ENCODE measurements at regions not wholly inside any gene's neighbourhood (a gene's known extent, or its start where the extent isn't known, plus 50 kb on each side); places are given as distances from the start of the nearest gene placed in this dataset.

DNA sequence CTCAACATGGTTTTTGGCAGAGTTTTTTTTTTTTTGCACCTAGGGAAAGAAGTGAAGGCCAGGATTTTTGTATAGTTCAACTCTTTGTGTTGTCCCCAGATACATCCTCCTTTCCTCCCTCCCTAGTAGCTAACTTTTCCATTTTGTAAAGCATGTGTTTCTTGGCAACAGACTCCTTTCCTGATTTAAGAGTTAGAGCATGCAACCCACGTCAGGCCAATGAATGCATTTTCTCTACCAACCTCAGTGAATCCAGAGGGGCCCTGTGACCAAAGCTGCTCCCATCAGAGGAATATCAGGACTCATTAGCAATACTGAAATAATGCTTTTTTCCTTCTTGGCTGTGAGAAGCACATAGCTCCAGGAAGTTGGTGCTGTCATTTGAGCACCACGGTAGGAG lies 287.2 kb downstream of the LMO4 start:
- H3K4me3 ChIP-seq (ENCODE audit: low read length in 2 of 2): no peak overlapping the region
- no peak overlapping the region for H2BK15ac ChIP-seq (ENCODE audit: low read length)
- no peaks in the 10 kb centered on the region for H3K27me3 ChIP-seq (ENCODE audit: control insufficient read depth in 3 of 3, insufficient read depth in 3 of 3, low read depth in 1 of 3, low read length in 3 of 3)
- H2AFZ ChIP-seq (ENCODE audit: low read length): no peak overlapping the region
- no peak overlapping the region for H2BK5ac ChIP-seq (ENCODE audit: low read length)
- no peaks in the 10 kb centered on the region for H3K36me3 ChIP-seq (replicated peaks in 1 of 2; ENCODE audit: control insufficient read depth in 2 of 2, insufficient read depth in 2 of 2, low read length in 2 of 2)
- WGBS, 2 donors (ENCODE audit: extremely low coverage in 2 of 2, insufficient read length in 2 of 2, insufficient replicate concordance in 1 of 2): no CpG with 5 or more reads among the region's 2 CpGs
- no peak for DNase-seq (ENCODE audit: low spot score)
- H3K9ac ChIP-seq (ENCODE audit: low read depth, low read length, poor library complexity): no peak overlapping the region
- H3K14ac ChIP-seq (ENCODE audit: low read length): no peak overlapping the region
- no peaks in the 10 kb centered on the region for H3K4me1 ChIP-seq (ENCODE audit: control insufficient read depth in 2 of 2, insufficient read depth in 1 of 2, low read depth in 1 of 2, low read length in 2 of 2)
- no peak overlapping the region for H4K91ac ChIP-seq (ENCODE audit: low read depth, low read length, poor library complexity)
- H2BK120ac ChIP-seq (ENCODE audit: low read depth, low read length): no peak overlapping the region
- no peaks in the 10 kb centered on the region for H3K79me1 ChIP-seq (ENCODE audit: low read depth, low read length)
- H3K18ac ChIP-seq (ENCODE audit: low read length): no peak overlapping the region
- H2BK12ac ChIP-seq (ENCODE audit: low read length): no peak overlapping the region
- H3K23ac ChIP-seq (ENCODE audit: low read depth, low read length, poor library complexity): no peak overlapping the region
- no peak overlapping the region for H2AK5ac ChIP-seq (ENCODE audit: low read depth, low read length)
- H4K8ac ChIP-seq (ENCODE audit: low read depth, low read length): no peak overlapping the region
- H3K4me2 ChIP-seq (ENCODE audit: insufficient read depth, low read length, poor library complexity, severe bottlenecking): no peak overlapping the region
- H3K9me3 ChIP-seq (replicated peaks in 1 of 2; ENCODE audit: control insufficient read depth in 2 of 2, insufficient read depth in 1 of 2, low read depth in 1 of 2, low read length in 2 of 2): peaks cover 0 to 2% of the 10 kb centered on the region in 2 donors
- no peak overlapping the region for H3K27ac ChIP-seq (replicated peaks; ENCODE audit: low read length)
- no peak overlapping the region for H3K4ac ChIP-seq (ENCODE audit: low read length)

DNA sequence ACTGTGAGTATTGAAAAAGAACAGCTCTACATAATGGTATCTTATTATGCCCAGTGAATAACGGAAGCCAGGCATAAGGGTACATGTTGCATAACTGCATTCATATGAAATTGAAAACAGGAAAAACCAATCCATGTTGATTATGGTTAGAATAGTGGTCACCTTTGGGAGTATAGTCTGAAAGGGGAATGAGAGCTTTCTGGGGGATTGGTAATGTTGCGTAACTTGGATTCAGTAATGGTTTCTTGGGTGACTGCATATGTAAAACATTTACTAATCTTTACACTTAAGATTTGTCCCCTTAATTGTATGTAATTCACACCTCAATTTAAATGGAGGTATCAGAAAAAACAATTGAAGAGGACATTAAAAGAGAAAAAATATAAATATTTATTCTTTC lies 292.1 kb downstream of the LMO4 start:
- H2BK15ac ChIP-seq (ENCODE audit: low read length): no peak overlapping the region

DNA sequence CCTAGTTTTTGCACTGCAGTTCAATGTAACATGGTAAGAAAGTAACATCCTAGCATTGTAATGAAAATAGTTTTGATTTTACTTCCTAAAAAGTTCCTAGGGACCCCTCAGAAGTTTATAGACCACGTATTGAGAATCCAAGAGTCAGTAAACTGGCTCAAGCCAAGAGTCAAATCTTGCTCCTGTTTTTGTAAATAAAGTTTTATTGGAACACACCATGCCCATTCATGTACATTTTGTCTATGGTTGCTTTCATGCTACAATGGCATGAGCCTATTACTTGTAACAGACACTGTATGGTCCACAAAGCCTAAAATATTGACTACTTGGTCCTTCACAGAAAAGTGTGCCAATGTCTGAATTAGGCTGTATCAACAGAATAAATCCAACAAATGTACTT lies 301.0 kb downstream of the LMO4 start:
- H3K4me3 ChIP-seq (ENCODE audit: low read length in 2 of 2): no peak overlapping the region
- H3K9me3 ChIP-seq (replicated peaks in 1 of 2; ENCODE audit: control insufficient read depth in 2 of 2, insufficient read depth in 1 of 2, low read depth in 1 of 2, low read length in 2 of 2): no peaks in the 10 kb centered on the region
- H2BK12ac ChIP-seq (ENCODE audit: low read length): no peak overlapping the region
- H3K27ac ChIP-seq (replicated peaks; ENCODE audit: low read length): no peak overlapping the region
- H2BK5ac ChIP-seq (ENCODE audit: low read length): no peak overlapping the region
- no peak overlapping the region for H3K4me2 ChIP-seq (ENCODE audit: insufficient read depth, low read length, poor library complexity, severe bottlenecking)
- H2BK120ac ChIP-seq (ENCODE audit: low read depth, low read length): no peak overlapping the region
- H3K27me3 ChIP-seq (ENCODE audit: control insufficient read depth in 3 of 3, insufficient read depth in 3 of 3, low read depth in 1 of 3, low read length in 3 of 3): no peaks in the 10 kb centered on the region
- H2AK5ac ChIP-seq (ENCODE audit: low read depth, low read length): no peak overlapping the region
- H3K14ac ChIP-seq (ENCODE audit: low read length): no peak overlapping the region
- no CpG with 5 or more reads among the region's 1 CpG for WGBS, 2 donors (ENCODE audit: extremely low coverage in 2 of 2, insufficient read length in 2 of 2, insufficient replicate concordance in 1 of 2)
- no peak for DNase-seq (ENCODE audit: low spot score)
- no peak overlapping the region for H4K91ac ChIP-seq (ENCODE audit: low read depth, low read length, poor library complexity)
- H3K9ac ChIP-seq (ENCODE audit: low read depth, low read length, poor library complexity): no peak overlapping the region
- H3K79me1 ChIP-seq (ENCODE audit: low read depth, low read length): no peaks in the 10 kb centered on the region
- H3K36me3 ChIP-seq (replicated peaks in 1 of 2; ENCODE audit: control insufficient read depth in 2 of 2, insufficient read depth in 2 of 2, low read length in 2 of 2): no peaks in the 10 kb centered on the region
- no peak overlapping the region for H2AFZ ChIP-seq (ENCODE audit: low read length)
- H3K23ac ChIP-seq (ENCODE audit: low read depth, low read length, poor library complexity): no peak overlapping the region
- no peak overlapping the region for H3K4ac ChIP-seq (ENCODE audit: low read length)
- no peak overlapping the region for H2BK15ac ChIP-seq (ENCODE audit: low read length)
- H3K4me1 ChIP-seq (ENCODE audit: control insufficient read depth in 2 of 2, insufficient read depth in 1 of 2, low read depth in 1 of 2, low read length in 2 of 2): no peaks in the 10 kb centered on the region
- H4K8ac ChIP-seq (ENCODE audit: low read depth, low read length): no peak overlapping the region
- no peak overlapping the region for H3K18ac ChIP-seq (ENCODE audit: low read length)

More for the DNA sequence above, 292.1 kb downstream of the LMO4 start:
- Histone ChIP-seq H3K4ac (ENCODE audit: low read length) (no peak overlapping the region), H2BK120ac (ENCODE audit: low read depth, low read length) (no peak overlapping the region), H3K4me1 (ENCODE audit: control insufficient read depth in 2 of 2, insufficient read depth in 1 of 2, low read depth in 1 of 2, low read length in 2 of 2) (no peaks in the 10 kb centered on the region), H3K9ac (ENCODE audit: low read depth, low read length, poor library complexity) (no peak overlapping the region), H2BK12ac (ENCODE audit: low read length) (no peak overlapping the region), H3K27ac (replicated peaks; ENCODE audit: low read length) (no peak overlapping the region), H3K79me1 (ENCODE audit: low read depth, low read length) (no peaks in the 10 kb centered on the region), H2BK5ac (ENCODE audit: low read length) (no peak overlapping the region), H3K9me3 (replicated peaks in 1 of 2; ENCODE audit: control insufficient read depth in 2 of 2, insufficient read depth in 1 of 2, low read depth in 1 of 2, low read length in 2 of 2) (peaks cover 0 to 6% of the 10 kb centered on the region in 2 donors), H3K4me3 (ENCODE audit: low read length in 2 of 2) (no peak overlapping the region), H4K8ac (ENCODE audit: low read depth, low read length) (no peak overlapping the region), H3K14ac (ENCODE audit: low read length) (no peak overlapping the region), H3K27me3 (ENCODE audit: control insufficient read depth in 3 of 3, insufficient read depth in 3 of 3, low read depth in 1 of 3, low read length in 3 of 3) (no peaks in the 10 kb centered on the region), H4K91ac (ENCODE audit: low read depth, low read length, poor library complexity) (no peak overlapping the region), H2AFZ (ENCODE audit: low read length) (no peak overlapping the region), H3K18ac (ENCODE audit: low read length) (no peak overlapping the region), H3K36me3 (replicated peaks in 1 of 2; ENCODE audit: control insufficient read depth in 2 of 2, insufficient read depth in 2 of 2, low read length in 2 of 2) (no peaks in the 10 kb centered on the region), H2AK5ac (ENCODE audit: low read depth, low read length) (no peak overlapping the region), H3K23ac (ENCODE audit: low read depth, low read length, poor library complexity) (no peak overlapping the region), H3K4me2 (ENCODE audit: insufficient read depth, low read length, poor library complexity, severe bottlenecking) (no peak overlapping the region)
- whole genome bisulfite sequencing, 2 donors (ENCODE audit: extremely low coverage in 2 of 2, insufficient read length in 2 of 2, insufficient replicate concordance in 1 of 2): no CpG with 5 or more reads among the region's 2 CpGs
- DNase-seq (ENCODE audit: low spot score): no peak

DNA sequence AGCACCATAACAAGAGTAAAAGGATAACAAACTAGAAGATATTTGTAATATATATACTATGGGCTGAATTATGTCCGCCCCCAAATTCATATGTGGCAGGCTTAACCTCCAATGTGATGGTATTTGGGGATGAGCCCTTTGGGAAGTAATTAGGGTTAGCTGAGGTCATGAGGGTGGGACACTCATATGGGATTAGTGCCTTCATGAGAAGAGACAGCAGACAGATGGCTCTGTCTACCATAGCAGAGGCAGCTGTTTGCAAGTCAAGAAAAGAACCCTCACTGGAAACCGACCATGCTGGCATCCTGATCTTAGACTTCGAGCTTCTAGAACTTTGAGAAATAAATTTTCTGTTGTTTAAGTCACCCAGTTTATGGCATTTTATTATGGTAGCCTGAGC lies 303.6 kb downstream of the LMO4 start:
- no peak overlapping the region for H2AFZ ChIP-seq (ENCODE audit: low read length)
- no peak overlapping the region for H2BK120ac ChIP-seq (ENCODE audit: low read depth, low read length)
- H3K36me3 ChIP-seq (replicated peaks in 1 of 2; ENCODE audit: control insufficient read depth in 2 of 2, insufficient read depth in 2 of 2, low read length in 2 of 2): no peaks in the 10 kb centered on the region
- H3K14ac ChIP-seq (ENCODE audit: low read length): no peak overlapping the region
- H3K27me3 ChIP-seq (ENCODE audit: control insufficient read depth in 3 of 3, insufficient read depth in 3 of 3, low read depth in 1 of 3, low read length in 3 of 3): no peaks in the 10 kb centered on the region
- H3K23ac ChIP-seq (ENCODE audit: low read depth, low read length, poor library complexity): no peak overlapping the region
- no CpG with 5 or more reads among the region's 3 CpGs for WGBS, 2 donors (ENCODE audit: extremely low coverage in 2 of 2, insufficient read length in 2 of 2, insufficient replicate concordance in 1 of 2)
- H3K4me3 ChIP-seq (ENCODE audit: low read length in 2 of 2): no peak overlapping the region
- no peak overlapping the region for H3K4ac ChIP-seq (ENCODE audit: low read length)
- H3K79me1 ChIP-seq (ENCODE audit: low read depth, low read length): peaks cover 2% of the 10 kb centered on the region
- no peak overlapping the region for H4K8ac ChIP-seq (ENCODE audit: low read depth, low read length)
- H3K18ac ChIP-seq (ENCODE audit: low read length): no peak overlapping the region
- no peak overlapping the region for H2BK15ac ChIP-seq (ENCODE audit: low read length)
- H2AK5ac ChIP-seq (ENCODE audit: low read depth, low read length): no peak overlapping the region
- no peak for DNase-seq (ENCODE audit: low spot score)
- H4K91ac ChIP-seq (ENCODE audit: low read depth, low read length, poor library complexity): no peak overlapping the region
- H3K27ac ChIP-seq (replicated peaks; ENCODE audit: low read length): no peak overlapping the region
- H3K4me1 ChIP-seq (ENCODE audit: control insufficient read depth in 2 of 2, insufficient read depth in 1 of 2, low read depth in 1 of 2, low read length in 2 of 2): no peaks in the 10 kb centered on the region
- no peak overlapping the region for H3K9ac ChIP-seq (ENCODE audit: low read depth, low read length, poor library complexity)
- no peak overlapping the region for H2BK12ac ChIP-seq (ENCODE audit: low read length)
- peaks cover 0 to 6% of the 10 kb centered on the region in 2 donors for H3K9me3 ChIP-seq (replicated peaks in 1 of 2; ENCODE audit: control insufficient read depth in 2 of 2, insufficient read depth in 1 of 2, low read depth in 1 of 2, low read length in 2 of 2)
- H2BK5ac ChIP-seq (ENCODE audit: low read length): no peak overlapping the region
- H3K4me2 ChIP-seq (ENCODE audit: insufficient read depth, low read length, poor library complexity, severe bottlenecking): no peak overlapping the region
